Left ventricle myocardium superior (tissue), 1 donor: ENCODE measurements at regions not wholly inside any gene's neighbourhood (a gene's known extent, or its start where the extent isn't known, plus 50 kb on each side); places are given as distances from the start of the nearest gene placed in this dataset.

Experiments
- ATAC-seq: fragments of 200-7000 bp; cut with Tn5 transposase; one replicate; pipeline ENCODE4 v1.9.1; 2020; ENCODE audit warnings: mild to moderate bottlenecking, moderate library complexity
- DNase-seq: peaks from one replicate; pipeline ENCODE4 v3.0.0-alpha.2; 2020
- intact Hi-C: fragments of 100-400 bp; cut with micrococcal nuclease; formaldehyde crosslinking; loops from one replicate; pipeline ENCODE4 v1.11.0; 2022
- donor health status: DM: no; HTN: yes; CAD: no; lungs with severe emphysema.

- no peak for ATAC-seq
- intact Hi-C loops: no loop called here
- DNase-seq: no peak
Observed at GRCh38 chr16:81185416-81185815, 53.1 kb upstream of the BCO1 start.

- intact Hi-C loops: no loop called here
- peak; percentile 94 for ATAC-seq
- peak; percentile 83 for DNase-seq
Observed at GRCh38 chr16:81181013-81181720, 57.3 kb upstream of the BCO1 start.

GRCh38 chr16:81180578-81180977 is 57.9 kb upstream of the BCO1 start:
- intact Hi-C loops: no loop called here
- peak; percentile 21 for ATAC-seq

GRCh38 chr16:81179219-81179618 is 59.3 kb upstream of the BCO1 start:
- ATAC-seq (no peak), DNase-seq (no peak)
- intact Hi-C loops: no loop called here

More at GRCh38 chr16:81180578-81180977, 57.9 kb upstream of the BCO1 start:
- DNase-seq: no peak

- DNase-seq (no peak), ATAC-seq (no peak)
- intact Hi-C loops: no loop called here
Observed at GRCh38 chr16:81175325-81175891, 63.1 kb upstream of the BCO1 start.

- DNase-seq: no peak
- no peak for ATAC-seq
- intact Hi-C loops: no loop called here
Observed at GRCh38 chr16:81174644-81175324, 63.7 kb upstream of the BCO1 start.

- ATAC-seq: no peak
- intact Hi-C loops: no loop called here
- no peak for DNase-seq
Observed at GRCh38 chr16:81172769-81173658, 65.5 kb upstream of the BCO1 start.

GRCh38 chr16:81170824-81171223 is 67.7 kb upstream of the BCO1 start:
- intact Hi-C loops: no loop called here
- DNase-seq: peak; percentile 31

GRCh38 chr16:81168406-81168805 is 70.1 kb upstream of the BCO1 start:
- intact Hi-C loops: no loop called here
- no peak for ATAC-seq
- no peak for DNase-seq

More at GRCh38 chr16:81170824-81171223, 67.7 kb upstream of the BCO1 start:
- ATAC-seq: no peak

GRCh38 chr16:81167851-81168250 is 70.6 kb upstream of the BCO1 start:
- ATAC-seq (peak; percentile 92), DNase-seq (peak; percentile 74)
- intact Hi-C loops: no loop called here

GRCh38 chr16:81166417-81167300 is 70.5 kb upstream of the GCSH start:
- ATAC-seq (no peak), DNase-seq (no peak)
- intact Hi-C loops: no loop called here

- ATAC-seq: no peak
- intact Hi-C loops: no loop called here
- DNase-seq: no peak
Observed at GRCh38 chr16:81165411-81166097, 69.4 kb upstream of the GCSH start.

GRCh38 chr16:81164958-81165357 is 68.8 kb upstream of the GCSH start:
- no peak for ATAC-seq
- no peak for DNase-seq
- intact Hi-C loops: no loop called here

GRCh38 chr16:81164481-81164880 is 68.3 kb upstream of the GCSH start:
- ATAC-seq: no peak
- DNase-seq: peak; percentile 39
- intact Hi-C loops: no loop called here

GRCh38 chr16:81163671-81164070 is 67.5 kb upstream of the GCSH start:
- no peak for ATAC-seq
- intact Hi-C loops: no loop called here
- DNase-seq: no peak

GRCh38 chr16:81158964-81159363 is 62.8 kb upstream of the GCSH start:
- no peak for DNase-seq
- ATAC-seq: no peak
- intact Hi-C loops: no loop called here

GRCh38 chr16:81155769-81156168 is 59.6 kb upstream of the GCSH start:
- intact Hi-C loops: no loop called here
- ATAC-seq: no peak

GRCh38 chr16:81151648-81152310 is 55.6 kb upstream of the GCSH start:
- ATAC-seq: no peak
- intact Hi-C loops: no loop called here
- no peak for DNase-seq

More at GRCh38 chr16:81155769-81156168, 59.6 kb upstream of the GCSH start:
- no peak for DNase-seq
